ENCODE measurements at regions not wholly inside any gene's neighbourhood (a gene's known extent, or its start where the extent isn't known, plus 50 kb on each side); places are given as distances from the start of the nearest gene placed in this dataset.

- H3K4me3 Mint-ChIP-seq = no peak overlapping the region
- H3K4me1 Mint-ChIP-seq (ENCODE audit: low read depth) = no peaks in the 10 kb centered on the region
- no peak overlapping the region for H3K27ac Mint-ChIP-seq
- TF ChIP-seq CTCF (IDR thresholded peaks at IDR 0.05) = no peak
- H3K27me3 Mint-ChIP-seq (ENCODE audit: insufficient read depth) = peaks cover 5% of the 10 kb centered on the region
- no peak for DNase-seq
- H3K36me3 Mint-ChIP-seq (ENCODE audit: low read depth) = peaks cover 4% of the 10 kb centered on the region; the same call in 1 of the 2 replicates
- H3K9me3 Mint-ChIP-seq = peaks cover 59% of the 10 kb centered on the region
Observed at GRCh38 chr6:168390749-168391420, 50.1 kb upstream of the SMOC2 start.
